Gastroesophageal sphincter (tissue), 4 donors: ENCODE measurements at regions not wholly inside any gene's neighbourhood (a gene's known extent, or its start where the extent isn't known, plus 50 kb on each side); places are given as distances from the start of the nearest gene placed in this dataset.

Source experiments
- ATAC-seq: fragments of 150-250 bp; one replicate; pipeline ENCODE4 v1.9.1; 2016; ENCODE audit warnings: mild to moderate bottlenecking, moderate library complexity
- H3K27ac ChIP-seq, 4 donors: fragments of 200-600 bp; sonication (generic) in 3 of 4; 1 replicate in 3 of 4; 2 replicates in 1 of 4; pipeline ENCODE4 v1.5.1; 2016 to 2019
- H3K27me3 ChIP-seq: fragments of 200-600 bp; sonication (generic); one replicate; pipeline ENCODE4 v1.5.1; 2019
- H3K36me3 ChIP-seq, 2 donors: fragments of 200-600 bp; sonication (generic); one replicate each; pipeline ENCODE4 v1.5.1; 2019; ENCODE audit warnings: control low read depth in 1 of 2
- H3K4me1 ChIP-seq, 3 donors: fragments of 200-600 bp; sonication (generic); 1 replicate in 2 of 3; 2 replicates in 1 of 3; pipeline ENCODE4 v1.5.1; 2016 to 2019; ENCODE audit warnings: control low read depth in 2 of 3
- H3K4me3 ChIP-seq, 2 donors: fragments of 200-600 bp; sonication (generic); one replicate each; pipeline ENCODE4 v1.5.1; 2019; ENCODE audit warnings: mild to moderate bottlenecking in 1 of 2, moderate library complexity in 1 of 2
- H3K9me3 ChIP-seq, 3 donors: fragments of 200-600 bp; sonication (generic); one replicate each; pipeline ENCODE4 v1.5.1; 2017 to 2019; ENCODE audit warnings: control low read depth in 2 of 3
- EP300 ChIP-seq: sonication (generic); formaldehyde crosslinking; IDR thresholded peaks from one replicate; pipeline ENCODE4 v1.6.1; 2017; ENCODE audit warnings: antibody characterized with exemption, mild to moderate bottlenecking
- POLR2A ChIP-seq, 2 donors: fragments of 450-650 bp; IDR thresholded peaks; one replicate each; pipeline ENCODE4 v1.6.1; 2017; ENCODE audit warnings: antibody characterized with exemption in 2 of 2, mild to moderate bottlenecking in 2 of 2, moderate library complexity in 1 of 2
- POLR2AphosphoS5 ChIP-seq: sonication (generic); formaldehyde crosslinking; IDR thresholded peaks from one replicate; pipeline ENCODE4 v1.6.1; 2017; ENCODE audit warnings: antibody characterized with exemption
- WGBS, 2 donors: methylation state at CpG; one replicate each; pipeline ENCODE4 v1.1.5; 2018; ENCODE audit warnings: low coverage in 1 of 2; 5-methylcytosine and 5-hydroxymethylcytosine counted together
- TF ChIP-seq, protein P1 (sequence below), 4 experiments: fragments of 200-600 bp in 2 of 4; fragments of 450-650 bp in 2 of 4; sonication (generic) in 1 of 4; IDR thresholded peaks; one replicate each; pipeline ENCODE4 v1.5.1; 2017 to 2019; ENCODE audit warnings: antibody characterized with exemption in 4 of 4, mild to moderate bottlenecking in 2 of 4, moderate library complexity in 2 of 4

DNA sequence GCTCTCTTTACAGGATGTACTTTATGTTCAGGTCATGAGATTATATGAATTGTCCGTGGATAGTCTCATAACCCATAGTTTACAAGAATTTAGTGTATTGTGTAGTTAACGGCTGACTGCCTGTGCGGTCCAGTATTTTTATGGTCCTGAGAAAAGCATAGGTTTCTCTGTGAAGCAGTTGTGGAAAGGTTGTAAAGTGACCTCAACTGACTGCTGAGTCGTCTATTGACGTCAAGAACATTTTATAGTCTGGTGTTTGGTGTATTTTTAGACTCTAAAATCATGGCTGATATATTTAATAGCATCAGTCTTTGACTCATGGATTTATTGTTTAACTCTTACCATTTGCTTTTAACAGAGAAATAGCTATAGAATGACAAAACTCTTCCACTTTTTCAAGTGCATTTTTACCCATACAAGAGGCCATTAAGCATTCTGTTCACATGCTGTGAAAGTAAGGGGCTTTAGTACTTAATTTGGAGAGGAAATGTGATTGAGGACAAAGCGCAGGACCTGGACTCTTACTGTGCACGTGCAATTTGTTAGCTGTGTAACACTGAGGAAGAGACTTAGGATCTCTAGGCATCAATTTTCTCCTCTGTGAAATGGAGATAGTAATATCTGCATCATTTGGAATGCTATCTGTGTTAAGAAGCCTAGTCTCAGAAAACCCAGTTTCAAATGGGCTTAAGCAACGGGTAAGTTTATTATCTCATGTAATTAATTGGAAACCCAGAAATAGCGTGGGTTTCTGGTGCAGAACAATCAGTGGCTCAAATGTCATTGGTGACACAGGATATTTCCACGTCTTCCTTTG, 240.8 kb downstream of the NFKBIZ start:
- no peak for ATAC-seq

DNA sequence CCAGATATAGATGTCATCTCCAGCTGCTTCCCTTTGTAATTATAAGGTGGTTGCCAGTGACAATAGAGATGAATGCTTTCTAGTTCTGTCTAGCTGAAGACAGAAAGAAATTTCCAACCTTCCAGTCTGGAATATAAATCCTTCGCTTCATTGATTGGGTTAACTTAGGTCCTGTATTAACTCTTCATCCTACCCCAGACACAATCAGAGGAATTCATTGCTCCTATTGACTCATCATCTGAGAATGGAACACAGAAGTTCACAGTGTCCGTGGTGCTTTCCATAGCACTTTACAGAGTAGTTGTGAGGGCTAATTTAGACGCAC, 241.4 kb downstream of the NFKBIZ start:
- H3K4me1 ChIP-seq = peaks cover 0 to 11% (median 0%) of the 10 kb centered on the region in 3 donors
- 76 to 84% methylated on average over 3 of the region's 3 CpGs for WGBS, 2 donors
- ATAC-seq = no peak
- no peak for TF ChIP-seq POLR2AphosphoS5
- TF ChIP-seq POLR2A (IDR thresholded peaks at IDR 0.05) = no peak
- no peak for TF ChIP-seq EP300
- H3K9me3 ChIP-seq = no peaks in the 10 kb centered on the region
- no peaks in the 10 kb centered on the region for H3K36me3 ChIP-seq
- no peak overlapping the region for H3K4me3 ChIP-seq
- no peak overlapping the region for H3K27ac ChIP-seq
- H3K27me3 ChIP-seq = no peaks in the 10 kb centered on the region

More for the DNA sequence above, 240.8 kb downstream of the NFKBIZ start:
- Histone ChIP-seq H3K4me3 (no peak overlapping the region), H3K27ac (no peak overlapping the region), H3K9me3 (no peaks in the 10 kb centered on the region), H3K4me1 (peaks cover 0 to 13% (median 0%) of the 10 kb centered on the region in 3 donors), H3K27me3 (no peaks in the 10 kb centered on the region), H3K36me3 (no peaks in the 10 kb centered on the region)
- no peak for TF ChIP-seq POLR2AphosphoS5
- TF ChIP-seq POLR2A (IDR thresholded peaks at IDR 0.05) = no peak
- TF ChIP-seq, protein P1, sequence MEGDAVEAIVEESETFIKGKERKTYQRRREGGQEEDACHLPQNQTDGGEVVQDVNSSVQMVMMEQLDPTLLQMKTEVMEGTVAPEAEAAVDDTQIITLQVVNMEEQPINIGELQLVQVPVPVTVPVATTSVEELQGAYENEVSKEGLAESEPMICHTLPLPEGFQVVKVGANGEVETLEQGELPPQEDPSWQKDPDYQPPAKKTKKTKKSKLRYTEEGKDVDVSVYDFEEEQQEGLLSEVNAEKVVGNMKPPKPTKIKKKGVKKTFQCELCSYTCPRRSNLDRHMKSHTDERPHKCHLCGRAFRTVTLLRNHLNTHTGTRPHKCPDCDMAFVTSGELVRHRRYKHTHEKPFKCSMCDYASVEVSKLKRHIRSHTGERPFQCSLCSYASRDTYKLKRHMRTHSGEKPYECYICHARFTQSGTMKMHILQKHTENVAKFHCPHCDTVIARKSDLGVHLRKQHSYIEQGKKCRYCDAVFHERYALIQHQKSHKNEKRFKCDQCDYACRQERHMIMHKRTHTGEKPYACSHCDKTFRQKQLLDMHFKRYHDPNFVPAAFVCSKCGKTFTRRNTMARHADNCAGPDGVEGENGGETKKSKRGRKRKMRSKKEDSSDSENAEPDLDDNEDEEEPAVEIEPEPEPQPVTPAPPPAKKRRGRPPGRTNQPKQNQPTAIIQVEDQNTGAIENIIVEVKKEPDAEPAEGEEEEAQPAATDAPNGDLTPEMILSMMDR (IDR thresholded peaks at IDR 0.05) = no peak
- TF ChIP-seq EP300 = no peak
- 55 to 62% methylated on average over 10 of the region's 10 CpGs for WGBS, 2 donors

DNA sequence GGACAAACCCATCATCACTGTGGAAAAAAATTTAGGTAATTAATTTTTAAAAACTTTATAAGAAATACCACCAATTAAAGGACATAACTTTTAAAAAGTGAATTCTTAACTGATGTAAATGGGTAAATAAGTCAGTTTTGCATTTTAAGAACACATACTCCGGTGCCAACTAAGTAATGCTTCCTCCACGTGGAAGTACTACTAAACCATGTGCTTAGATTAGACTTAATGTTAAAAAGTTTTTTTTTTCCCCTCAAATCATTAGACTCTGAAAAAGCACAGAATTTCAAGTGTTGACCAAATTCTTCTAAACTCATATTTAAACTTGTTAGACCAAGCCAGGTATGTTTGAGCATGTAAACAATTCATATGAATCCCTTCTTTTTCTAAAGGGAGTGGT, 242.0 kb downstream of the NFKBIZ start:
- no peak overlapping the region for H3K27ac ChIP-seq
- no peak for TF ChIP-seq POLR2AphosphoS5
- TF ChIP-seq, protein P1 (IDR thresholded peaks at IDR 0.05) = no peak
- TF ChIP-seq EP300 = no peak
- no peak for TF ChIP-seq POLR2A (IDR thresholded peaks at IDR 0.05)
- peaks cover 0 to 7% (median 1%) of the 10 kb centered on the region in 3 donors for H3K4me1 ChIP-seq
- H3K9me3 ChIP-seq = no peaks in the 10 kb centered on the region
- no peak for ATAC-seq
- H3K4me3 ChIP-seq = no peak overlapping the region
- no peaks in the 10 kb centered on the region for H3K27me3 ChIP-seq
- no peaks in the 10 kb centered on the region for H3K36me3 ChIP-seq
- 75 to 100% methylated on average over 2 of the region's 2 CpGs for WGBS, 2 donors

DNA sequence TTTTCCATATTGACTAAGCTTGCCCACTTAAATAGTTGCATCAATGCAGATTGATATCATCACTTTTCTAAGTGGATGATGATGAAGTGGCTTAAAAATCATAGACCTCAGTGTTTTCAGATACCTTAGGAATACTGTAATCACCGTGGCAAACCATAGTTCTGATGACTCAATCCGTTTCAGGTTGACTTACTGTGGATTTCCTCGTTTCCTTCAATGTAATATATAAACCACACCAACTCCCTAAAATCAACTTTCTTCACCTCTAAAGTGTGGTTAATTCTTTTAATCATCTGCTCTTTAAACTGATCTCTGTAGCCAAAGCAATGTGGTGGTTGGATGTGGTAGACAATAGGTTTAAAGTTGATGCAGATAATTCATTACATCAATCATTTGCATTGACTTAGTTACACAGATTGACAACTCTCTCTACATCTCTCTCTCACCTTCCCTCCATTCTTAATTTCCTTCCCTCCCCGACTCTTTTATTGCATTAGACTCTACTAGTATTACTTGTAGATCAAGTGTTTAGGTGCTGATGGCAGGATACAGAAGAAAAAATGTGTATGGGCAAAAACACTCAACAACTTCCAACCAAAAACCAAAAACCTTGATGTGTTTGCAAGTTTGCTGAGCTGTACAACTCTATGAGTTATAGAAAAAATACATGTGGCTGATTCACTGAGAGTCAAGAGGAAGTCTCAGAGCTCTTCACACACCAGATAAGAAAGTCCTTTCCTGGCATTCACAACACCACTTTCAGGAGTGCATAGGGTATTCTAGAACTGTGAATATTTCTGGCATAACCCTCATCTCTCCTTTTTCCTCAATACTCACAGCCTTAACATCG, 243.5 kb downstream of the NFKBIZ start:
- WGBS, 2 donors = 57 to 97% methylated on average over 4 to 5 of the region's 5 CpGs
- Histone ChIP-seq H3K27me3 (no peaks in the 10 kb centered on the region), H3K4me1 (peaks cover 0 to 13% (median 3%) of the 10 kb centered on the region in 3 donors), H3K27ac (no peak overlapping the region), H3K36me3 (no peaks in the 10 kb centered on the region), H3K4me3 (no peak overlapping the region), H3K9me3 (no peaks in the 10 kb centered on the region)
- no peak for TF ChIP-seq EP300
- TF ChIP-seq POLR2AphosphoS5 = no peak
- TF ChIP-seq, protein P1 (IDR thresholded peaks at IDR 0.05) = no peak
- no peak for TF ChIP-seq POLR2A (IDR thresholded peaks at IDR 0.05)
- ATAC-seq = no peak

DNA sequence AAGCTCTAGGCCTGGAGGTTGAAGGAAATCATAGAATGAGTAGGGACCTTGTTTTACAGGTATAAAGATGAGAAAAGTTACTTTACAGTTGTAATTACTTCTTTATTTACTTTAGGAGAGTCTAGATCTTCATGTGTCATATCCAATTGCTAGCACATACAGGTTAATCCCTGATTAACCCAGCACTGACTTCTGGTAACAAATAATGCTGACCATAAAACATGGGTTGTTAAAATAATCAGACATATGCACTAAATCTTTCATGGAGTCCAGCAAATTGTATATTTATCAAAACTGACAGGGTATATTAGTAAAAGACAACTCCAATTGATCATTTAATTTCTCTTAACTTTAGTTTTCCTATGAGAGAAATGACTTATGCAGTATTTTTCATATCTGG, 245.2 kb downstream of the NFKBIZ start:
- ATAC-seq = no peak
- no peaks in the 10 kb centered on the region for H3K27me3 ChIP-seq
- TF ChIP-seq POLR2AphosphoS5 = no peak
- TF ChIP-seq, protein P1 (IDR thresholded peaks at IDR 0.05) = no peak
- no peak for TF ChIP-seq EP300
- no peak for TF ChIP-seq POLR2A (IDR thresholded peaks at IDR 0.05)

More for the DNA sequence above, 245.2 kb downstream of the NFKBIZ start:
- Histone ChIP-seq H3K4me3 (no peak overlapping the region), H3K36me3 (no peaks in the 10 kb centered on the region), H3K9me3 (no peaks in the 10 kb centered on the region), H3K27ac (no peak overlapping the region), H3K4me1 (peaks cover 0 to 13% (median 3%) of the 10 kb centered on the region in 3 donors)
